LNCAP (cell line): ENCODE measurements at regions not wholly inside any gene's neighbourhood (a gene's known extent, or its start where the extent isn't known, plus 50 kb on each side); places are given as distances from the start of the nearest gene placed in this dataset.

Source experiments
- TF ChIP-seq, protein P1 (sequence below): fragments of 450-650 bp; IDR thresholded peaks from 2 replicates; pipeline ENCODE4 v1.5.1; 2017; ENCODE audit warnings: mild to moderate bottlenecking

DNA sequence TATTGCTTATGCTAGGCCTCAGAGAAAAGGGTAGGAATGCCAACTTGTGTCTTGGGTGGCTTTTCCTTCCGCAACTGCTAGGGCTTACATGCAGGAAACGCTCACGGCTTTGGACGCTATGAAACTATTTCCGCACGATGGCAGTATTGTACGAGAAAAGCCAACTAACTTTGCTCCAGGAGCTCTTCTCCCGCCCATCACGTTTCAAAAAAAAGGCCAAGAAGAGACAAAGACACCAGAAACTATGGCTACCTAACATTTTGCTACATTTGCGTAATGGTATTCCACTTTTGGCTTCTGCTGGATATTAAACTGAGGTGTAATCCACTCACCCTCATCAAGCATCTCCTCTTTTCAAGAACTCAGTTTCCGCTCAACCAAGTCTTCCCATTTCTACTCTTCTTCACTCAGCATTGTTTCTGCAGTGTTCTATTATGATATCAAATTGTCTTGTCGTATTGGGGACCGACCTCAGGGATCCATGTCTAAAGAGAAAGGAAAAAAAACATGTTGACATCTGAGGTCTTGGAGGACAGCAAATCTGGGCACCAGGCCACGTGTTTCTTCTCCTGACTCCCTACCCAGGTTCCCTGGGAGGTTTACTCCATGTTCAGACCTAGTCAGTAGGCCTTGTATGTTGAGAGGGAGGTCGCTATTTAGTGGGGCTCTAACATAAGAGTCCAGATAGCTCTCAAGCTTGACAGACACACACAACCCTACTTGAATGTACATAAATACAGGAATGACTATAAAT is 239.4 kb upstream of the STK26 start:
- TF ChIP-seq, protein P1, sequence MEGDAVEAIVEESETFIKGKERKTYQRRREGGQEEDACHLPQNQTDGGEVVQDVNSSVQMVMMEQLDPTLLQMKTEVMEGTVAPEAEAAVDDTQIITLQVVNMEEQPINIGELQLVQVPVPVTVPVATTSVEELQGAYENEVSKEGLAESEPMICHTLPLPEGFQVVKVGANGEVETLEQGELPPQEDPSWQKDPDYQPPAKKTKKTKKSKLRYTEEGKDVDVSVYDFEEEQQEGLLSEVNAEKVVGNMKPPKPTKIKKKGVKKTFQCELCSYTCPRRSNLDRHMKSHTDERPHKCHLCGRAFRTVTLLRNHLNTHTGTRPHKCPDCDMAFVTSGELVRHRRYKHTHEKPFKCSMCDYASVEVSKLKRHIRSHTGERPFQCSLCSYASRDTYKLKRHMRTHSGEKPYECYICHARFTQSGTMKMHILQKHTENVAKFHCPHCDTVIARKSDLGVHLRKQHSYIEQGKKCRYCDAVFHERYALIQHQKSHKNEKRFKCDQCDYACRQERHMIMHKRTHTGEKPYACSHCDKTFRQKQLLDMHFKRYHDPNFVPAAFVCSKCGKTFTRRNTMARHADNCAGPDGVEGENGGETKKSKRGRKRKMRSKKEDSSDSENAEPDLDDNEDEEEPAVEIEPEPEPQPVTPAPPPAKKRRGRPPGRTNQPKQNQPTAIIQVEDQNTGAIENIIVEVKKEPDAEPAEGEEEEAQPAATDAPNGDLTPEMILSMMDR = peak; percentile 43; the same call in 1 of the 2 replicates

DNA sequence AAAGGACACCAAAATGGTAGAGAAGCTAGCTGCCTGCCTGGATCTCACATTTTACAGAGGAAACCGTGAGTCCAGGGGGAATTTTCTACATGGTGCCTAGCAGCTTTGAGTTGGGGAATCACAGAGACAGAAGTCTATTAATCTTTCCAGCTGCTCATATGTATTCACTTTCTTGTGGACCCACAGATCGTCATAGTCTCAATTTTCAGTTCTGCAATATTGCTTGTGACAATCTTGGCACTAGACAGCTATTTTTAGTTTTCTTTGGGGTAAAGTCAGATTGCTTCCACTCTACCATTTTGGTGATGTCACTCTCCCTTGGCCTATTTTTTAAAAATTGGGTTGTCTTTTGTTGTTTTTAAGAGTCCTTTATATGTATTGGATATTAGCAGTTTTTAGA is 233.4 kb upstream of the STK26 start:
- TF ChIP-seq, protein P1 = no peak

DNA sequence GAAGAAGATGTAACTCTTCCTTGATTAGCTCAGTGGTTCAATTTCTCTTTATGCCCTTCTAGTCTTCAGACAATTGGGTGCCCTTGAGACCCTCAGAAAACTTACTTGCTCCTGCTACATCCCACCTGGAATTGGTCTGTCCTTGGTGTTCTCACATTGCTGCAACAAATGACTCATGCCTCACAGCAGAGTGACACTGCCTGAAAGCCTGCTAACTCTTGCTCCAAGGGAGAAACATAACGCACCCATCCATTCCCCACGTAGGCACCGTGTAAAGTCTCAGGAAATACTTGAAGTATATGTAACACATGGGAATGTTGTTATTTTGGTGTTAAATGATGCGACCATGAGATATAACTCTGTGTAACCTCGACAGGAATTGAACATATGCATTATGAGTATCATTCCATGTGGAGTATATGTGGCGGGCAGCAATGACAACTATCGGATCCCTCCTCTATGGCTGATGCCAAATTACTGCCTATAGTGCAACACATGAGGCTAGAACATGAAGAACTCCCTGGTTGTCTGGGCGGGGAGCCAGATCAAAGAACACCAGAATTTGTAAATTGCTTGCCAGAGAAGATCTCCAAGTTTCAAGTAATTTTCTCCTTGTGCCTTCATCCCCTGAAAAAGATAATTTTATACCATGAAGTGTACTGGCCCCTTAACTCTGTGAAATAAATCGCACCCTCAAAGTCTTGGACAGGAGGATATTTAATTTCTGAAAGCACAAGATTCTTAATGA is 231.3 kb upstream of the STK26 start:
- TF ChIP-seq, protein P1 = no peak

DNA sequence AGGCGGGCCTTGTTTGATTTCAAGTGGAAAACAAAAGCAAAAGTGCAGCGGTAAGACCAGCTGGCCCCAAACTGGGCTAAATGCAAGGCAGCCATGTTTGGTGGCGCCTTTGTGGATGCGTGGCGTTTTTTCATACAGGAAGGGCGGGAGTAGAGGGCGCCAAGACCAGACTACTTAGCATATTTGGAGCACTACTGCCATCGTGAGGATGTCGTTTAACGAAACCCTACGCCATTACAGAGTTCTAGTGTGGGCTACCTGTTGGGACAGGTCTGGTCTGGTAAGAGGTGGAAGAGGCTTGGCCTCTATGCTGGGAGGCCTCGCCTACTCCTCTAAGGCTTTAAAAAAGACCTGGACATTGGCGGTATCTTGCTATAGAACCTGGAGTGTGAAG is 230.7 kb upstream of the STK26 start:
- TF ChIP-seq, protein P1 = peak; percentile 15; the same call in 1 of the 2 replicates

DNA sequence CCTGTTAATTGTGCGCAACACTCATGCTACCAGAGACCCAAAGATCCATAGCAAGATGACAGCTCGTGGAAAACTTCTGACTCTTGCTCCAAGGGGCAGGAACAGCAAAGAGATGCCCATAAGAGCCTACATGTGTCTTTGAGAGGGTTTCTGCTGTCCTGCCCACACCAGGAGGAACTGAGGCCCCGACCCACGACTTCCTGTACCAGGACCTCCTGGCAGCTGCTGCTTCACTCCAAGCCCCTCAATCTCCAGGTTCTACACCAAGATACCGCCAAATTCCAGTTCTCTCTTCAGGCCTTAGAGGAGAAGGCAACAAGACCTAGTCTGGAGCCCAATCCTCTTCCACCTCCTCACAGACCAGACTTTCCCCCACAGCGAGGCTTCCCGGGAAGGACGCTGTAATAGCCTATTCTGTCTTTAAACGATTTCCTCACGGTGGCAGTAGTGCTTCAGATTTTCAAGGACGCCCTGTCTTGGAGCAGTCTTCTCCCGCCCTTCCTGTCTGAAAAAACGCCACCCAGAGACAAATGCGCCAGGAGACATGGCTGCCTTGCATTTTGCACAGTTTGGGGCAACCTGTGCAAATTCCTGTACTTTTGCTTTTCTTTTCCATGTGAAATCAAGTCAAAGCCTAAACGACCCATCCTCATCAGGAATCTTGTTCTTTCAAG is 230.2 kb upstream of the STK26 start:
- TF ChIP-seq, protein P1 = peak; percentile 44; the same call in 1 of the 2 replicates

DNA sequence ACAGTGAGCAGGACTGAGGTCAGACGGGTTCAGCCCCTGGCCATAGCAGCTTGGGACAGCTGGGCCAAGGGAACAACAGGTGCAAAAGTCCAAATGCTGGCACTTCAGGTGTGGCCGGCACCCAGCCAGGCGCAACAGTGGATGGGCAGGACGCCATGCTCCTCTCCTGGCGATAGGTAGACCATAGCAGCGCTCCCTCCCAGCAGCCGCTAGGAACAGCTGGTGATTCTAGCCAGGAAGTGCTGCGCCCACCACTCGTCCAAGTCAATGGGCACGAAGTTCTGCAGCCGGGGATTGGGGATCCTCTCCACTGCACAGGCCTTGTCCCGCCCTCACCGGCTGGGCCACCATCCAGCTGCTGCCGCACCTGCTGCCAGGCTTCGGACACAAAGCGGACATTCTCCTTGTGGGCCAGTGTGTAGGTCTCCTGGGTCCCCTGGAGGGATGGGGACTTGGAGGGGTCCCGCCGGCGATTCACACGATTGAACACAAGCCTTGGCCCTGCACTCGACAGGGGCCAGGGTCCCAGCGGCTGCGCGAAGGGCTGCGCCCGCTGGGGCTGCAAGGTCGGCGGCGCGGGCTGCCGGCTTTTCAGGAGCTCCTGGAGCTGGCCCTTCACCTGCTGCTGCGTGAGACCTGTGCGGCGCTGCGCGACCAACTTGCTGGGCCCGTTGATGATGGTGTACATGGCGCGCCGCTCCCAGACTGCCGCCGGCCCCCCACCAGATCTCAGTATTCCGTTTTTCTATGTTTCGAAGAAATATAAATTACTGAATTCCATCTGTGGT is 227.5 kb upstream of the STK26 start:
- TF ChIP-seq, protein P1 = no peak

DNA sequence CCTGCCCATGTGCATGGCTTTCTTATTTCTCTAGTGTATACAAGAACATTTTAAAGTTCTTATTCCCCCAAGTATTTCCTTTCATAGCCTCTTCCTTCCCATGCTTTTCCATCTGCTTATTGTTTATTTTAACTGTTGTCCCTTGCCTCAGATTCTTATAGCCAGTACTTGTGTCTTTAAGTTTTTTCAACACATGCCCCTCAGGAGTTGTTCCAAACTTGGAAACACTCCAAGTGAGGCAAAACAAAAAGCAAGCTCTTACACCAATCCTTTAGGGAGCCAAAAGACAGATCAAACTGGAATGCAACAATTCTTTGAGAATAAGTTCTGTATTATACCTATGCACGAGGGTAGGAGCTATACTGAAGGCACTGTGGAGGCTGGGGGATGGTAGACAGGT is 222.0 kb upstream of the STK26 start:
- TF ChIP-seq, protein P1 = no peak
